CD4-positive, alpha-beta T cell treated with Interleukin-15 for 4 hours (primary cell): ENCODE measurements at regions not wholly inside any gene's neighbourhood (a gene's known extent, or its start where the extent isn't known, plus 50 kb on each side); places are given as distances from the start of the nearest gene placed in this dataset.
"Not testable (repeated sequence)": the region's sequence is repeated elsewhere in the genome, so short reads cannot be mapped to it uniquely, and the experiment has no call there.

Source experiments
- DNase-seq: peaks from one replicate; pipeline ENCODE4 v3.0.0-alpha.2; 2020; ENCODE audit warnings: low spot score

DNA sequence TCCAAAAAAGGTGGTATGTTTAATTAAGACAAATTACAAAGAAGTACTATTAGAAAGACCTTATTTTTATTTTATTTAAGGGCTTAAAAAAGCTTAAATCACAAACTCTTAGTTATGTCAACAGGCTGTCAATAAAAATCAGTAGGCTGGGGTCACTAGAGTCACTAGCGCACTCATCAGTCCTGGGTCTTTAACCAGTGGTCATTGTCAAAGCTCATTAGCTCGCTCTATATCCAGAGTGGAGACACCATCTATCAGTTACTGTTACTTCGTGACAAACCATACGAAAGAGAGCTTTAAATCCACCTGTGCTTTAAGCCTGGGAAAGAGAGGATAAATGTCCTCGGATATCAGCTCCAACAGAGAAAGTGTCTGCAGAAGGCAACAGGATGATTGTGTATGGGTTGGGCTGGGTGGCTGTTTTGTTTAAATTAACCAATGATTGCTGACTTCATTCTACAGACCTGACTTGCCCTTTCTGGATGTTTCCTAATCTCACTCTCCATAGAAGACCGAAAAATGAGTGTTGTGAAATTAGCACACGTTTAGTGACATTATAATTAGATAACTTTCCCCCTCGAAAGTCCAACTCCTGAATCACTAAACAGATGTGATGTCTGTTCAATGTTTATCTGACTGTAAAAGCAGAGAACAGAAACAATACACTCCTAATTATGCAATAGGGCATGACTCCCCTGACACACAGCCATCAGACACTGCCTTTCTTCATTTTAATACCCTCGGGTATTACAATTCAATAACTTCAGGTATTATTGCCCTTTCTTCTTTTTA, 123.6 kb upstream of the TNPO1 start:
- no peak for DNase-seq

DNA sequence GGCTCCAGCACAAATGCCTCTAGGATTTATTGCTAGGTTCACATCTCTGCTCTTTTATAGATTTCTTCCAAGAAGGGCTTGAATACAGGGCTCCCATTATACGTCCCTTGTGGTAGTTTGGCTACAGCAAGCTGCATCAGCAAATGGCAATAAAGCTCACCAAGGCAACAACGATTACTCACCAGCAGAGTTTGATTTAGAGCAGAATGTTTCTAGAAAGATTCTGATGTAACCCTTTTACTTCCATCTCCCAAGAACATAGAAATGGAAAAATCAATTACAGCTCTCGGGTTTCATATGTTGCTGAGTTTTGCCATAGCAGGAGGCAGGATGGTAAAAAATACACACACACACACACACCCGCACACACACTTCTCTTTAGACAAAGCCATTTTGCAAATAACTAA, 124.2 kb upstream of the TNPO1 start:
- no peak for DNase-seq

DNA sequence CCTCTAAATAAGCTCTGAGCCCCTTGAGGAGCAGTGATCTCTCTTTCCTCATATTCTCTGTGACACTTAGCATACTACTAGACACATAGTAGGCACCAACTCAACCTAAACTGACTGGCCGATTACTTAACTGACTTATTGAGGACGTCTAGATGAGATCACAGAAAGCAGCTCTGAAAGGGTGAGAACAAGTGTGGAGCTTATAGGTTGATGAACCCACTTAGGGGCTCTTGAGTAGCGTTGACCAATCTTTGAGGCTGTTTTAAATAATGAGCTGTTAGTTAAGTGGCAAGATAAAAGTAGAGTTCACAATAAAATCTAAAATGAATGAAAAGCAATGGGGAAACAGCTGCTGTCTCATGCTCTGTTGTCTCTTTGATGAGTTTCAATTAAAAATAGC, 124.7 kb upstream of the TNPO1 start:
- DNase-seq, result no peak

DNA sequence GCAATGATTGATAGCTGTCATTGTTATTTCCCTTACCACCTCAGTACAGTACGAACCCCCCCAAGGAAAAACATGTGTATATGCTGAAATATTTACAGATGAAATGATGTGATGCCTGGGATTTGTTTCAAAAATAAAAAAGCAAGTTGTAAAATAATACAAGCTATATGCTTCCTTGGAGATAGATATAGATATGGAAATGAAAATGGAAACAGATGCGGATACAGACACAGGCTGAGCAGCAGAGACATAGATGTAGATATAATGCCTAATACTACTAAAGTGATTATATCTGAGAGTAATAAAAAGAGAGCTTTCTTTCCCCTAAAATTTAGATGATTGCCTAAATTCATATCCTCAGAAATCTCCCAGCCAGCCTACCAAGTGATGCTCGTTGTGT, 127.5 kb upstream of the TNPO1 start:
- no peak for DNase-seq

DNA sequence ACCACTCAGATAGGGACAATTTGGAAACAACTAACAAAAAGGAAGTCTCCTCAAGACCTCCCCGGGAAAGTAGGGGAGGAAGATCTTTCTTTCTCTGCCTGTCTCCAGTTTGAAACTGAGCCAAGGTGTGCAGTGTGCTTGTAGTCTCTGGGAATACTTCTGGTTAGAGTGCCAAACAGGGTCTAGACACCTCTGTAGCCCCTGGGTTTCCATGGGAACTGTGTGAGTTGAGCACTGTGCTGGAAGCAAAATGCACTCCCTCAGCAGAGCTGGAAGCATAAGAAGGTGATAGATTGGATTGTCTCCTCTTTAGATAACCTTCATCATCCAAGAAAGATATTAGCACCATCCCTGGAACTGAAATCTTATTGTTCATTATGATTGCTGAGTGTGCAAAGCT, 129.2 kb upstream of the TNPO1 start:
- DNase-seq, result no peak

DNA sequence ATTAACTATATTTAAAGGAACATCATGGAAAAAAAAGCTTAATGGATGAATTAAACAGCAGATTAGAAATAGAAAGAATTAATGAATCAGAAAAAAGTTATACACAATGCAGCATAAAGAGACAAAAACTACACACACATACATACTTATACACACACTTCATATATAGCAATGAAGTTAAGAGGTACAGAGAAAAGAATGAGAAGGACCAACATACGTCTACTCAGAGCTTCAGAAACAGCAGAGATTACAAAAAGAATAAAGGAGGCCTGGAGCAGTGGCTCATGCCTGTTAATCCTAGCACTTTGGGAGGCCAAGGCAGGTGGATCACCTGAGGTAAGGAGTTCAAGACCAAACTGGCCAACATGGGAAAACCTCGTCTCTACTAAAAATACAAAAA, 133.9 kb upstream of the TNPO1 start:
- DNase-seq, result no peak

DNA sequence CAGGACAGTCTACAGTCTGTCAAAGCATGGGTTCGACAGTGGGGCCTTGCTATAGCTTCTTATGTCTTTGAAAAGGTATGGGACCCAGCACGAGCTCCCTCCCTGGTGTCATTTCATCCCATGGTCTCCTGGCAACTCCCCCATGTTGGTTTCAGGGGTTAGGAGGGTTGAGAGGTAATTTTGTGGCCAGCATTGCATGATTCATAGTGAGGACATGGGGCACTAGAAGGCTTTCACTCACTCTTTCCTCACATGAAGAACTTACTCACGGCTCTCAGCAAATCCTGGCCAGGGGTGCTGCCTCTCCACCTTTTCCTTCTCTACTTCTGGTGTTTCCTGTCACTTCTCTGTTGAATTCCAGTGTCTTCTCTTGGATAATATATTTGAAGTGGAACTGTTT, 134.7 kb upstream of the TNPO1 start:
- DNase-seq, result no peak

DNA sequence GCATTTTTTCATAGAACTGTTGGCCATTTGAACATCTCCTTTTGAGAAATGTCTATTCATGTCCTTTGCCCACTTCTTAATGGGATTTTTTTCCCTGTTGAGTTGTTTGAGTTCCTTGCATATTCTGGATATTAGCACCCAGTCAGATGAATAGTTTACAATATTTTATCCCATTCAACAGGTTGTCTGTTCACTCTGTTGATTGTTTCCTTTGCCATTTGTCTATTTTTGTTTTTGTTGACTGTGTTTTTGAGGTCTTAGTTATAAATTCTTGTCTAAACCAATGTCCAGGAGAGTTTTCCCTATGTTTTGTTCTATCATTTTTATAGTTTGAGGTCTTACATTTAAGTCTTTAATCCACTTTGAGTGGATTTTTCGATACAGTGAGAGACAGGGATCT, 139.0 kb upstream of the TNPO1 start:
- DNase-seq, result no peak

DNA sequence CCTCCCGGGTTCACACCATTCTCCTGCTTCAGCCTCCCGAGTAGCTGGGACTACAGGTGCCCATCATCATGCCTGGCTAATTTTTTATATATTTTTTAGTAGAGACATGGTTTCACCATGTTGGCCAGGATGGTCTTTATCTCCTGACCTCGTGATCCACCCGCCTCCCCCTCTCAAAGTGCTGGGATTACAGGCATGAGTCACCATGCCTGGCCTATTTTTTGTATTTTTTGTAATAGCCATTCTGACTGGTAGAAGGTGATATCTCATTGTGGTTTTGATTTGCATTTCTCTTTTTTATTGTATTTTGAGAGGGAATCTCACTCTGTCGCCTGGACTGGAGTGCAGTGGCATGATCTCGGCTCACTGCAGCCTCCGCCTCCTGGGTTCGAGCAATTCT, 139.6 kb upstream of the TNPO1 start:
- DNase-seq, result not testable (repeated sequence)

DNA sequence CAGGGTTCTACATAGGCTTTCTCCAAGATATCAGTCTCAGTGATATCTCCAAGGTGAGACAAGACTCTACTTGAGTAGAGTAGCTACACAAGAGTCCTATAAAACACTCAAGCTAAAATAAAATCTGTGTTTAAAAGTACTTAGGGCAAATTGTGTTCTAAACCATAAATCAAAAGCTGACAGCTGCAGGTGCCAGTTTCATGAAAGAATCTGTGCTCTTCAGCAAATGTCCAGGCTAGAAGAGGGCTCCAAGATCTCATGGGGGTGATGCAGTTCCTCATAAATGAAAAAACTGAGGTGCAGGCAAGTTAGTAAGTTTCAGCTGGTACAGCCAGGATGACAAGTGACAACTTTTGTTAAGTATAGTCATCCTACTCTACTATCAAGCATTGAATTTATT, 142.8 kb upstream of the TNPO1 start:
- no peak for DNase-seq

DNA sequence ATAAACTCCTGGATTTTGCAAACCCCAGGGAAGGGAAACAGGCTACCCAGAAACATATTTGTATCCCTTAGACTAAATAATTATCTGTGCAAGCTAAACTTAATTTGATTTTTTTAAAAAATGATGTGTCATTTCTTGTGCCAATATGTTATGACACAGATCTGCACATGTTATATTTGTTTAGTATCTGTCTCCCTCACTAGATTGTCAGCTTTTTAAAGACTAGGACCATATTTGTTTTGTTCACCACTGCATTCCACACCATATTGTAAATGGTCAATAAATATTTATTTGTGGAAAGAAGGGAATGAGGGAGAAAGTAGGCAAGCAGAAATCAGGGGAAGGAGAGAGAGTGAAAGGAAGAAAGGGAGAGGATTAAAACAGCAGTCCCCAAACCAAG, 143.3 kb upstream of the TNPO1 start:
- no peak for DNase-seq

DNA sequence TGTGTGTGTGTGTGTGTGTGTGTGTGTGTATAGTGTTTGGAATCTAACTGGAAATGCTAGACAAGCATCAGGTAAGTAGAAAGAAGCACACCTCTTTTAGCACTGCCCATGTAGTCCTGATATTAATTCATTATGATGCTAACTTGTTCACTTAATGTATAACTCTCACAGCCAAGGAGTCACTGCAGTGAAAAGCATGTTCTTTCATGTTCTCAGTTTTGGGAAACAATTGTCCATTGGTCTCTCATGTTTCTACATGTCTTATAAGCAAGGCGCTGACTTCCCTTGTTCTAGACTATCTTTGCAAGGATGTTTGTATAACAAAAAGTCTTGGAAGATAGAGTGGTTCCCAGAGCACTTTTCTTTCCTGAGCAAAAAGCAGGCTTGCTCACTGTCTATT, 148.8 kb upstream of the TNPO1 start:
- no peak for DNase-seq

DNA sequence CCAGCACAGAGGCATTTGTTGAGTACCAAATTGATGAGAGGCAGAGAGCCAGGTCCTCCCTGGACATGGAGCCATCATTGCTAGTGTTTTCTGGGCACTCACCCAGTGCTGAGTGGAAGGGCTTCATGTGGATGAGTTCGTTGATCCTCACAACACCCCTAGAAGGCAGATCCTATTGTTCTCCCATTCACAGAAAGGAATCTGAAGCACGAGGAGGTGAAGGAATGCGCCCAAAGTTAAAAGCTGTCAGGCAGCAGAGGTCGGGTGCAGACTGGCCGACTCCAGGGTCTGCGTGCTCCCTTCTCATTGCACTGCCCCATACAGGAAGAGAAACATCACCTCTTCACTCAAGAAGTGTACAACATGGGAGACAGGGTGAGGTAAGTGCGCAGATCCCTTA, 153.5 kb upstream of the TNPO1 start:
- no peak for DNase-seq

DNA sequence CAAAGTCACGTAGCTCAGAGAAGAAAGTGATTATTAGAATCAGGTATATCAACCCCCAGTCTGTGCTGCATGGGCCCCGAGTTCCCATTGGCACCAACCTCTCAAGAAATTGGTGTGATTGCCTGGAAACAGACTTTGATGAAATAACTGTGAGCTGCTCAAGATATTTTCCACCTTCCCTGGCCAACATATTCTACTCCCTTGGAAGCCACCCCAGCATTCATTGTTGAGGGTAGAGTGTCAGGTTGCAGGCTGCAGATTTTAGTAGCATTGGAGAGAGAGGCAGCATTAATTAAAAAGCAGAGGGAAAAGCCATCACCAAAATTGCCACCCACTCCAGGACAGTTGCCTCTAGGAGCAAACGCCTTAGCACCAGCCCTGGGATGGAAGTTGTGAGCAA, 154.2 kb upstream of the TNPO1 start:
- no peak for DNase-seq

DNA sequence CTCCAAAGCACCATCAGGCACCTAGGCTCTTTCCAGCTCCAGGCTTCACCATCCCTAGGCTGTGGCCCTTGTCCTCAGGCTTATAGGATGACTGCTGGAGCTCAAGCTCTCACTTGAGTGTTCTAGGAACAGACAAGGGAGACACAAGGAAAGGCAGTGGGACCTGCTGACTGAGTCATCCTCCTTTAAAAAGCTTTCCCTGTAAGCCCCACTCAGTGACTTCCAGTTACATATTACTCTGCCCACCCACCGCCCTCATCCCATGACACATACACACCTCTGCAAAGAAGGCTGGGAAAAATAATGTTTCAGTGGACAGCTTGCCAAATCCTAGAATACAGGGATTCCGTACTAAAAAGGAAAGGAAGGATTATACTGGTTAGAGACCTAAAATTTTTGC, 154.2 kb upstream of the ZNF366 start:
- DNase-seq, result no peak

DNA sequence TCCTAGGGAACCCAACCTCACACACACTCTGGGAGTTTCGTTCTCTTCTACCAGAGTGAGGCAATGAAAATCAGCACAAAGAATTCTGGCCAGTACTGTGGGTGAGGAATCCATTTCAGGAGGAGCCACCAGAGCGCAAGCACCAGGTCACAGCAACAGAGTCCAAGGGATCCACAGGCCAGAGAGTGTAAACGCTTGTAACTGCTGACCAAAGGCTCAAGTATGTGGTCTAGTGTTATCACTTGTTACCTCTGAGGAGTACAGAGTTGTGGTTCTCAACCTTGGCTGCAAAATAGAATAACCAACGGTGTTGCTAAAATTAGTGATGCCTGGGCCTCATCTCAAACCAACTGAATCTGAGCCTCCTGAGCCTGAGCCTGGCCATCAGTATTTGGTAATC, 152.5 kb upstream of the ZNF366 start:
- DNase-seq, result no peak

DNA sequence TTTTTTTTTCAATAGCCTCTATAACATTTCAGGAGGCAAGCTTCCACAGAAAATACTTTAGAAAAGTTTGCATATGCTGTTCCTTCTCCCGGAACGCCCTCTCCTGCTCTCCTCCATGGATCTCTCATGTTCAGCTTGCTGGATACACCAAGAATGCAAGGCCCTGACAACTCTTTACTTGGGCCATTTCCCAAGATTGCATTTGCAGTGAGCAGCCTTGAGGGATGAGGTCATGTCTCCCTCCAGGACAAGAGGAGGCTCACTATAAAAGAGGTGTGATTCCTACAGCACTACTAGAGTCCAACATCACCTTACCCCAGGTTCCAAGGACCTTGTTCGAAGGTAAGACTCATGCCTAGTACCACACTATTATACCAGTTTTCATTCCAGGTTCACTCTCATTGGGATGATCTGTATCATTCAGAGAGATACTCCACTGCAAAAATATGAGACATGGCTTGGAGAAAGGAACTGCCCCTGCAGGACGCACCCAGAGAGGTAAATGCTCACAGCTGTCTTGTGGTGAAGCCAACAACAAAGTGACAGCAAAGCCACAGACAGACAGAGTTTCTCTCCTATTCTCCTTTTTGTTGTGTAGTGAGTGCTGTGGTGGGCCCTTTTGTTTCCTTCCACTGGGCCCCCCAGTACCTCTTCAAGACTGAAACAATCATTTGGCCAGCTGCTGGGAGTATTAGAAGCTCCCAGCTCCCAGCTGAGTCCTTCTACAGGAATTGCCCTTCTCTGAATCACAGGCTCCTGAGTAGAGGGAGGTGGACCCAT, 151.7 kb upstream of the ZNF366 start:
- DNase-seq, result no peak

DNA sequence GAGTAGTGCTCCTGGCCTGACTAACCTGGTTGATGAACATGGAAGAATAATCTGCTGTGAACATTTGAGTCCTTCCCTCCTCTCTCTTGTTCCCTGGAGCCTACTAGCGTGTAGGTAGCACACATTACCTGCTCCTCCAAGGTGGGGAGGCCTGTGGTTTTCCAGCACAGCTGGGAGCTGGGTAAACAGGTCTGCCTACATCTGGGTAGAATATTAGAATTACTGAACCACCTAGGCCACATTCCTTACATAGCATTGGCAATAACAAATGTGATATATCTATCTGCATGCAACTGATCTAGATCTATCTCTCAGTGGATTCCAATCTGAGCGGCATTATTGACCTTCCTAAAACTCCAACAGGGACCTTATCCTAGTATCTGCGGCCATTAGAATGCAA, 151.0 kb upstream of the ZNF366 start:
- DNase-seq, result no peak

DNA sequence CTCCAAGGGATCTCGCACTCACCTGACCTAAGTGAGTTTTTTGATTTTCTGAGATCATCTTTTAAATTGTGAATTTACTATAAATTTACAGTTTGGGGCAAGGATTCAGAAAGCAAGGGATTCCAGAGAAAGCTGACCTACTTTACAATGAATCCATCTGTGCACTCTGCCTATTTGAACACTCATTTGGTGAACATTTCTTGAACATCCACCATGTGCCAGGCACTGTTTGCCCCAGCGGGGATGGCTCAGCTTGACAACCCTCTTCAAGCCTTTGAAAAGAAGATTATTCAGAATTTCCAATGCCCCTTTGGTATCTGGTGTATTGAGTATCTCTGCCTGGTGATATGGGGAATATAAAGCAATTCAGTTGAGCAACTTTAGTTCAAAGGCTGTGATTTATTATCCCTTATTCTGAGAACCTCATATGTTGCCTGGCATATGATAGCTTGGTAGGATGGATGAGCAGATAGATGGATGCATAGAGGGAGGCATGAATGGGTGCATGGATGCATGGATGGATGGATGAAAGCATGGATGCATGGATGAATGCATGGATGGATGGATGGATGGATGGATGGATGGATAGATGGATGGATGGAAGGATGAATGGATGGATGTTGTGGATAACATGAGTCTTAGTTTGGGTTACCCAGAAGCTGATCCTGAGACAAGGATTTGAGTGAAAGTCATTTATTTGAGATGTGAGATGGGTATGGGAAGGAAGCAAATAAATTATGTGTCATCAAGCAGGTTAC, 149.7 kb upstream of the ZNF366 start:
- no peak for DNase-seq

DNA sequence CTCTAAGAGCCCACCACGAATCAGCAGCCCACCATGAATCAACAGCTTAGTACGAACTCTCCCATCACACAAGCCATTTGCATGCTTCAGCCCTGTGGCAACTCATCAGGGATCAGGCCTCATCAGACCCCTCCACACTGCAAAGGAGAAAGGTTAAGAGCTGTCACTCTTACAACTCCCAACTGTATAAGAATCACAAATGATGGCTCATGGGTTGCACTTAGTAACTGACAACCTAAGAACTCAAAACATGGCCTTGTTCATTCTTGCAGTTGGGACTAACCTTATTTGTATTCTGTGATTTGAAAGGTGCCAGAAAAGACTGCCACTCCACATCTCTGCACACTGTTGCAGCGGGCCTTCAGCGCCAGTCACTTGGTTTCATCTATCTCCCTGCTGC, 149.1 kb upstream of the ZNF366 start:
- no peak for DNase-seq

DNA sequence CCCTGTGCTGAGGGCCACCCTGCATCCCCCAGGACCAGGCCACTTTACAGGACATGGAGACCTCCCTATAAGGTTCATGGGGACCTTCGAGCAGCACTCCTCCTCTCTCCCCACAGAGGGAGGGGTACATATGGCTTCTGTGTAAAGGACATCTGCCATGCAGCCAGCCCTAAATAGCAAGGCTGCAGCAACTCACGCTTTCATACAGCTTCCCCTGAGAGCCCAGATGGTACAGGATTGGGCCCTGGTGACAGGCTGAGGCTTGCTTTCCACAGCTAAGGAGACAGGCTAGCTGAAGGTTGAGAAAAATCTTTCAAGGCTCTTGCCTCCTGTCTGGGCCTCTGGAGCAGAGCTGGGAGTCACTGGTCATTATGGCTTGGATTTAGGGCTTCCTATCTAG, 147.0 kb upstream of the ZNF366 start:
- no peak for DNase-seq

DNA sequence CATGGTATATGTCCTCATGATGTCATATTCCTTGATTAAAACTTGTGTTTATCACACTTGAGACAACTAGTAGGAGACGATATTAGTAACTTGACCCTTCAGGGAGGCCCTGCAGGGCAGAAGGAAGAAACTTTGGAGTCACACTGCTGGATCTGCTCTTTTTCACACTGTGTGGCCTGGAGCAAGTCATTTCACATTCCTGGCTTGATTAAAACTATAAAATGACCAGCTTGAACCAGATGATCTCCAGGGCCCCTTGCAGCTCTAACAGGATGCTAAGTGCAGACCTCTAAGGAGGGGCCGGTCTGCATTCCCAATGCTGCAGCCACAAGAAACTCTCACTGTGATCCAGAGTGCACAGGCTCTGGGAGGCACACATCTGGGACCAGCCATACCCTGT, 146.4 kb upstream of the ZNF366 start:
- DNase-seq, result no peak

DNA sequence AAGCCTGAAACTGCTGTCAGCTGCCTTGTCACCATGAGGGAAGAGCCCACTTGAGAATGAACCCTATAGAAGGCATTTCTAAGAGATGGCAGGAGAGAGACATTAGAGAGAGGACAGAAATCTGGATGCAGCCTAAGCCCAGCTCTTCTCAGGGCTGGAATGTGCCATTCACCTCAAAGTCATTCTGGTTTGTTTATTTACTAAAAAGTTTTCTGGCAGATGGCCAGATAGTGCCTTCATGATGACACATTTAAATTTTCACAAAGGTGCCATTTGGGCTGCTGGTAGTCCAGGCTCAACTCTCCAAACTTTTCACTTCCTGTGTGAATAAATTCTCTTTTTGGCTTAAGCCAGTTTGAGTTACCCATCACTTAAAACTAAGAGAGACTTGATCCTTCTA, 144.6 kb upstream of the ZNF366 start:
- DNase-seq, result no peak
